Gastroesophageal sphincter (tissue), 3 donors: ENCODE measurements at regions not wholly inside any gene's neighbourhood (a gene's known extent, or its start where the extent isn't known, plus 50 kb on each side); places are given as distances from the start of the nearest gene placed in this dataset.

Experiments used
- POLR2A ChIP-seq, 2 donors: fragments of 450-650 bp; IDR thresholded peaks; one replicate each; pipeline ENCODE4 v1.6.1; 2017; ENCODE audit warnings: antibody characterized with exemption in 2 of 2, mild to moderate bottlenecking in 2 of 2, moderate library complexity in 1 of 2
- POLR2AphosphoS5 ChIP-seq: sonication (generic); formaldehyde crosslinking; IDR thresholded peaks from one replicate; pipeline ENCODE4 v1.6.1; 2017; ENCODE audit warnings: antibody characterized with exemption
- TF ChIP-seq, protein P1 (sequence below), 4 experiments: fragments of 200-600 bp in 2 of 4; fragments of 450-650 bp in 2 of 4; sonication (generic) in 1 of 4; IDR thresholded peaks; one replicate each; pipeline ENCODE4 v1.5.1; 2017 to 2019; ENCODE audit warnings: antibody characterized with exemption in 4 of 4, mild to moderate bottlenecking in 2 of 4, moderate library complexity in 2 of 4

DNA sequence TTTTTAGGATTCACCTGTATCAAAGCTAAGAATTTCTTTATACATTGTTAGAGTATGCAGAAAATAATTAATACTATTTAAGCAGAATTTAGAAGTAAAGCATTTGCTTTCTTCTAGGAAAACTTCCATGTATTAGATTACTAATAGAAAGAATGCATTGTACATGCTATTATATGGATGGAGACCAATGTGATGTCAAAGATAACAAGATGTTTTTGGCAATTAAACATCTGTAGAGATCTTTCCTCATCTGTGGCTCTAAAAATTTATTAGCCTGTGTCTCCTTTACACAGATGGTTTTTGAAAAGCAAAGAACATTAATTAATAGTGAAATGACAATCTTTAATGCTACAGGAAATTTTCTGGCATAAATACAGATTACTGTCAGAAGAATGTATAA is 198.4 kb upstream of the CCDC179 start:
- TF ChIP-seq, protein P1, sequence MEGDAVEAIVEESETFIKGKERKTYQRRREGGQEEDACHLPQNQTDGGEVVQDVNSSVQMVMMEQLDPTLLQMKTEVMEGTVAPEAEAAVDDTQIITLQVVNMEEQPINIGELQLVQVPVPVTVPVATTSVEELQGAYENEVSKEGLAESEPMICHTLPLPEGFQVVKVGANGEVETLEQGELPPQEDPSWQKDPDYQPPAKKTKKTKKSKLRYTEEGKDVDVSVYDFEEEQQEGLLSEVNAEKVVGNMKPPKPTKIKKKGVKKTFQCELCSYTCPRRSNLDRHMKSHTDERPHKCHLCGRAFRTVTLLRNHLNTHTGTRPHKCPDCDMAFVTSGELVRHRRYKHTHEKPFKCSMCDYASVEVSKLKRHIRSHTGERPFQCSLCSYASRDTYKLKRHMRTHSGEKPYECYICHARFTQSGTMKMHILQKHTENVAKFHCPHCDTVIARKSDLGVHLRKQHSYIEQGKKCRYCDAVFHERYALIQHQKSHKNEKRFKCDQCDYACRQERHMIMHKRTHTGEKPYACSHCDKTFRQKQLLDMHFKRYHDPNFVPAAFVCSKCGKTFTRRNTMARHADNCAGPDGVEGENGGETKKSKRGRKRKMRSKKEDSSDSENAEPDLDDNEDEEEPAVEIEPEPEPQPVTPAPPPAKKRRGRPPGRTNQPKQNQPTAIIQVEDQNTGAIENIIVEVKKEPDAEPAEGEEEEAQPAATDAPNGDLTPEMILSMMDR (IDR thresholded peaks at IDR 0.05), result no peak
- TF ChIP-seq POLR2A (IDR thresholded peaks at IDR 0.05) (no peak), POLR2AphosphoS5 (no peak)
